ENCODE measurements at regions not wholly inside any gene's neighbourhood (a gene's known extent, or its start where the extent isn't known, plus 50 kb on each side); places are given as distances from the start of the nearest gene placed in this dataset.

GRCh38 chrX:56120242-56120641, 111.9 kb upstream of the KLF8 start:
- TF ChIP-seq CTCF (IDR thresholded peaks at IDR 0.05) (no peak), ZFX (IDR thresholded peaks at IDR 0.05; ENCODE audit: borderline replicate concordance) (no peak)

Measured in 22Rv1 (cell line).